Thymus (tissue), 11 donors: ENCODE measurements at regions not wholly inside any gene's neighbourhood (a gene's known extent, or its start where the extent isn't known, plus 50 kb on each side); places are given as distances from the start of the nearest gene placed in this dataset.

Experiments used
- DNase-seq, 9 donors: peaks; one replicate each; pipeline ENCODE4 v3.0.0-alpha.2; 2013; ENCODE audit warnings: low spot score in 9 of 9, low read depth in 6 of 9, missing footprints in 1 of 9
- H3K27ac ChIP-seq, 2 donors: one replicate each; pipeline ENCODE4 v1.5.1; 2013; ENCODE audit warnings: control low read depth in 1 of 2, low read depth in 1 of 2, low read length in 1 of 2, mild to moderate bottlenecking in 1 of 2, moderate library complexity in 1 of 2
- H3K27me3 ChIP-seq, 2 donors: one replicate each; pipeline ENCODE4 v1.5.1; 2013; ENCODE audit warnings: low read length in 1 of 2; ENCODE audit not compliant: control insufficient read depth in 2 of 2, insufficient read depth in 1 of 2
- H3K36me3 ChIP-seq, 2 donors: one replicate each; pipeline ENCODE4 v1.5.1; 2013; ENCODE audit warnings: low read length in 1 of 2, mild to moderate bottlenecking in 1 of 2, moderate library complexity in 1 of 2; ENCODE audit not compliant: control insufficient read depth in 2 of 2, insufficient read depth in 2 of 2
- H3K4me1 ChIP-seq, 2 donors: one replicate each; pipeline ENCODE4 v1.5.1; 2013; ENCODE audit warnings: low read length in 2 of 2; ENCODE audit not compliant: control insufficient read depth in 2 of 2, insufficient read depth in 2 of 2
- H3K4me3 ChIP-seq, 2 donors: one replicate each; pipeline ENCODE4 v1.5.1; 2013; ENCODE audit warnings: low read length in 2 of 2, control low read depth in 1 of 2, mild to moderate bottlenecking in 1 of 2
- H3K9me3 ChIP-seq, 2 donors: one replicate each; pipeline ENCODE4 v1.5.1; 2013; ENCODE audit warnings: low read length in 1 of 2, mild to moderate bottlenecking in 1 of 2; ENCODE audit not compliant: control insufficient read depth in 2 of 2, insufficient read depth in 1 of 2
- WGBS: extraction: QIAGEN DNeasy Blood & Tissue Kit; methylation state at CpG from one replicate; pipeline ENCODE4 v1.1.7; 2013; 5-methylcytosine and 5-hydroxymethylcytosine counted together
- donor health status: healthy.

DNA sequence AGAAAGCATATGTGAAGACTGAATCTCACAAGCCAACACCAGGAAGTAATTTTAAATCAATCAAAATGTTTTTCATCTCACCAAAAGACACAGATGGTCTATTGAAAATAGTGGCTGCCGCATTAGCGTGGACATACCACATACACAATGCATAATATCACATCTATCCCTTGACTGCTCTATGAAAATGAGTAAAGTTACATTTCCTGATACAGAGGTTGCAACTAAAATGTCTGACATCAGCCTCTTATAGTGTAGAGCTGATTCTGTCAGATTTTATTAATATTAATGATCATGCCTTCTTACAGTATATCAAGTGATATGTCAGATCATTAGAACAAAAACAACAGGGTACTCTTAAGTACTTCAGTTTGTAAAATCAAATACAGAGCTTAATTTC is 339.8 kb upstream of the EPHA7 start:
- no peak for DNase-seq
- no peaks in the 10 kb centered on the region for H3K4me1 ChIP-seq
- no peaks in the 10 kb centered on the region for H3K9me3 ChIP-seq
- H3K36me3 ChIP-seq, result no peaks in the 10 kb centered on the region
- H3K27ac ChIP-seq, result no peak overlapping the region
- 95% methylated on average over 2 of the region's 2 CpGs for WGBS
- no peak overlapping the region for H3K4me3 ChIP-seq
- H3K27me3 ChIP-seq, result no peaks in the 10 kb centered on the region

DNA sequence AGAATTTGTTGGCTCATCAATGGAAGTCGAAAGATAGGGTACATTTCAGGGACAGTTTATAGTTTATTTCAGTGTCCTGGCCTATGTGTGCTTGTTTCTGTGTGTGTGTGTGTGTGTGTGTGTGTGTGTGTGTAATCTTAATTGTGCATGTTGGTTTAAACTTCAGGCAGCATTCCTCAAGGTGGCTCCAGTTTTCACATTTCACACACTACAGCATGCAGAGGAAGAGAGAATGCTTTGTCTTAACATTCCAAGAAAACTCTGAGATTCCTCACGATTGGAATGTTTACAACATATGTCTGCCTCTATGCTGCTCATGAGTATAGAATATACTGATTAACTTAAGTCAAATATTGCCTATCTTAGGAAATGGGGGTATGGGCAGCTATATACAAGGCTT is 332.6 kb upstream of the EPHA7 start:
- Histone ChIP-seq H3K27me3 (no peaks in the 10 kb centered on the region), H3K9me3 (no peaks in the 10 kb centered on the region), H3K4me3 (no peak overlapping the region), H3K27ac (no peak overlapping the region), H3K4me1 (no peaks in the 10 kb centered on the region), H3K36me3 (no peaks in the 10 kb centered on the region)
- DNase-seq, result no peak
- WGBS, result 81% methylated on average over 2 of the region's 2 CpGs

DNA sequence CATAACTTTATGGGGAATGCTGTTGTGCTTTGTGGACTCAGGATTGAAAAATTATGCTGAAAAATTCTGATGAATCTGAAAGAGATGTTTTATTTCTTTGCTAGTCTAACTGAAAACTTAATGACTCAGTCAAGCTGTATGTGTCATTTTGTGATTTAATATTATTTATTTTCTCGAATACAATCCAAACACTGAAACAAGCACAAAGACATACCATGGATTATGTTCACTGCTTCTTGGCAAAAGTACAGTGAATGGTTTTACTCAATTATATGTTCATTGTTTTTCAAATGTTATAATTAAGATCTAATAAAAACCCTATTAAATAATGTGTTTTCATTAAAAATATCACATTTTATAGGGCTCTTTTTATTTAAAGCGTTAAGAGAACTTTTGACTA is 330.6 kb upstream of the EPHA7 start:
- Histone ChIP-seq H3K36me3 (no peaks in the 10 kb centered on the region), H3K27me3 (no peaks in the 10 kb centered on the region), H3K4me3 (no peak overlapping the region), H3K9me3 (no peaks in the 10 kb centered on the region), H3K4me1 (no peaks in the 10 kb centered on the region), H3K27ac (no peak overlapping the region)
- 94% methylated on average over 2 of the region's 2 CpGs for WGBS
- DNase-seq, result no peak

DNA sequence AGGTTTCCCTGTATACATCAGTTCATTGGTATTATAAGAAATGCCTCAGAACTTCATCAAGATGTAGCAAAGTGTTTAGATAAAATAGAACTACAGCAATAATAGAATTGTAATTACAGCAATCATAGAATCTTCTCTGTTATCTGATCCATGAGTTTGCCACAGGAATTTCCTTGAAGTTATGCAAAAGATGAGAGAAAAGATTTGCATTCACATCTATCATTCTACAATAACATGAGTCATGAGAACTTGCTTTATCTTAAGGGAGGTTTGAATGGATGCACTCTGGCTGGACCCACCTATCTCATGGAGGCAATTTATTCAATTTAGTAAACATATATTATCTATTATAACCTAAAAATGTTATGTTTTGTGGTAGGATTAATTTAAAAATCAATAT is 329.8 kb upstream of the EPHA7 start:
- no peaks in the 10 kb centered on the region for H3K27me3 ChIP-seq
- no peaks in the 10 kb centered on the region for H3K9me3 ChIP-seq
- H3K4me3 ChIP-seq, result no peak overlapping the region
- no peak overlapping the region for H3K27ac ChIP-seq
- H3K4me1 ChIP-seq, result no peaks in the 10 kb centered on the region
- no peak for DNase-seq
- H3K36me3 ChIP-seq, result no peaks in the 10 kb centered on the region

DNA sequence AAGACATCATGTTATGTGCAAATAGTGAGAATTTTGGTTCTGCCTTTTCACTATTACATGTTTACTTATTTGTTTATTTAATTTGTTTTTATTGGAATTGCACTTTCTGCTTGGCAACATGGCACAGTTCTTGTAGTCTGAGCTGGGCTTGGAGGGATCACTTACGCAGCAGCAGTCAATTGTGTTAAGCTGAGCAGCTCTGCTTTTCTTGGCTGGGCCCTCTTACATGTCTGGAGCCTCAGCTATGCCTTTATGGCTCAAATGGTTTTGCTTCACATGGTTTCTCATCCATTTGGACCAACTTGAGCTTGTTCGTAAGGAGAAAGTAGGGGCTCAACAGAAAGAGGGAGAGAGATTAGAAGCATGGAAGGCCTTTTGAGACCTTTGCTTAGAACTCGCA is 327.5 kb upstream of the EPHA7 start:
- no peak for DNase-seq
- no peak overlapping the region for H3K4me3 ChIP-seq

DNA sequence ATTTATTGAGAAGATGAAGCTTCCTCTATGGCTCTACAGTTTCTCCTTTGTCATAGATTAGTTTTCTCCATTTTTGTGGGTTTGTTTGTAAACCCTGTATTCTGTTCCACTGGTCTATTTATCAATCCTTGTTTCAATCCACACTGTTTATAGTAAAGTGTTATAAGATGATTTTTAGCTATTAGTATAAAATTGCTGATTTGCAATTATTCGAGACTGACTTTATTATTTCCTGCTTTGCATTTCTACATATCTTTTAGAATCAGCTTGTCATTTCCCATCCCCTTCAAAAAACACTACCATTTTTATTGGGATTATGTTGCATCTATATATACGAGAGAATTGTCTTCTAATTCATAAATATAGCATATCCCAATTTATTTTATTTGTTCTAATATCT is 325.9 kb upstream of the EPHA7 start:
- Histone ChIP-seq H3K4me1 (no peaks in the 10 kb centered on the region), H3K27me3 (no peaks in the 10 kb centered on the region), H3K36me3 (no peaks in the 10 kb centered on the region), H3K9me3 (no peaks in the 10 kb centered on the region), H3K27ac (no peak overlapping the region), H3K4me3 (no peak overlapping the region)
- DNase-seq, result no peak
- WGBS, result 89% methylated on average over 2 of the region's 2 CpGs

More for the DNA sequence above, 327.5 kb upstream of the EPHA7 start:
- Histone ChIP-seq H3K4me1 (no peaks in the 10 kb centered on the region), H3K9me3 (no peaks in the 10 kb centered on the region), H3K27me3 (no peaks in the 10 kb centered on the region), H3K27ac (no peak overlapping the region), H3K36me3 (no peaks in the 10 kb centered on the region)
- WGBS, result 94% methylated on average over 3 of the region's 3 CpGs

DNA sequence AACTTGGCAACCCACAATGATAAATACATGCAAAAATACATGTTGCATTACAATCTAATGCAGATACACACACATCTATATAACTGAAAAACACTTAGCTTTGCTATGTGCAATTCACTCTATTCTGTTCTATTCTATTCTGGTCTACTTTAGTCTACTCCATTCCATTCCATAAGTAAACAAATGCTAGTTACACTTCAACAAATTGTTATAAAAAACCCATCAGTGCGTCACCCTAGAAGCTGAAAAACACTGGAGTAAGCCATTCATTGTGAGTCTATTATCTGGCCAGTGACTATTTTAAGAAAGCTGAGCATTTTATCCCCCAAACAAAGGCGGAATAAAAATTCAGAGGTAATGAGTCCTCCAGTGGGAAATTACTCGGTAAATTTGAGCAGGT is 315.7 kb upstream of the EPHA7 start:
- no peak overlapping the region for H3K27ac ChIP-seq
- WGBS, result 92% methylated on average over 3 of the region's 3 CpGs
- no peaks in the 10 kb centered on the region for H3K9me3 ChIP-seq
- H3K4me3 ChIP-seq, result no peak overlapping the region
- no peaks in the 10 kb centered on the region for H3K36me3 ChIP-seq
- no peaks in the 10 kb centered on the region for H3K27me3 ChIP-seq
- DNase-seq, result no peak
- no peaks in the 10 kb centered on the region for H3K4me1 ChIP-seq

DNA sequence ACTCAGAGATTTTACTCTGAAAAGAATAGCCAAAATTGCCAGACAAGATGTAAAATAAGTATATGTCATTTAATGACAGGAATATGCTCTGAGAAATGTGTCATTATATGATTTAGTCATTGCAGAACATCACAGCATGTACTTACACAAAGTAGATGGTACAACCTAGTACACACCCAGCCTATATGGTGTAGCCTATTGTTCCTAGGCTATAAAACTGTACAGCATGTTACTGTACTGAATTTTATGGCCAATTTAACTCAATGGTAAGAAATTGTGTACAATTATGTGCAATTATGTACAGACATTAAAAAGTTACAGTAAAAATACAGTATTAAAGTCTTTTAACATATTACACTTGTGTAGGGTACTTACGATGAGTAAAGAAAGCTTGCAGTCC is 311.9 kb upstream of the EPHA7 start:
- H3K4me3 ChIP-seq, result no peak overlapping the region
- DNase-seq, result no peak

DNA sequence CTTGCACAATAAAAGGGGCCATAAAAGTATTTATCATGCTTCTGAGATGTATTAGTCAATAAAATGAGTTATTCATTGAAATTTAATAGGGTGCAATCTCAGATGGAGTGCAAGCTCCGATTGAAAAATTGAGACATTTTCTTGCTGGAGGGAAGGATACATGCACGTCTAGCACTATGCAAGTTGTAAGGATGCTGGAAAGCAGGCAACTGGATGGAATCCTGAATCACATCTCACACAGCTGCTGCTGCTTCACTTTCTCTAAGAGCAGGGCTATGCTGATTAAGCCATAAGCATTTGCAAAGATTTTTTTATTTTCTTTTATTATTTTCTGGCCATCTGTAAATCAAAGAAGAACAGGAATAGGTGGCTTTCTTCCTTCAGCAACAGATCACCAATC is 308.8 kb upstream of the EPHA7 start:
- Histone ChIP-seq H3K36me3 (no peaks in the 10 kb centered on the region), H3K9me3 (no peaks in the 10 kb centered on the region), H3K27me3 (no peaks in the 10 kb centered on the region), H3K4me3 (no peak overlapping the region), H3K4me1 (no peaks in the 10 kb centered on the region), H3K27ac (no peak overlapping the region)
- 70% methylated on average over 2 of the region's 2 CpGs for WGBS
- DNase-seq, result no peak

More for the DNA sequence above, 311.9 kb upstream of the EPHA7 start:
- Histone ChIP-seq H3K27me3 (no peaks in the 10 kb centered on the region), H3K4me1 (no peaks in the 10 kb centered on the region), H3K36me3 (no peaks in the 10 kb centered on the region), H3K27ac (no peak overlapping the region), H3K9me3 (no peaks in the 10 kb centered on the region)
- 97% methylated on average over 1 of the region's 1 CpG for WGBS

DNA sequence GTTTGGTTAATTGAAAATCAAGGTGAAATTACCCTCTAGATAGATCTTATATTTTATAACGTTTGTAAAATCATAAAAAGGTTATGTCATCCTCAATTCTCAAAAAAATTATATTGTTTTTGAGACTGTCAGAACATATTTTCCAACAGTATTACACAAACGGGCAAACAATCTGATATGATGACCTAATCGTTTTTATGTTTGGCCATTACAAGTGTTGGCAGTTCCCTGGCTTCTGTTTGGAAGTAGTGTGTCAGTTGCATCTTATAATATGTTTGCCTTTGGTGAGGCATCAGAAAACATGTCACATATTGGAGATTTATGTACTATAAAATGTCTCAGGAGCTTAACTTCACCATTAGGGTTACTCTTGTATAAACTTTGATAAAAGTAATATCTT is 308.1 kb upstream of the EPHA7 start:
- Histone ChIP-seq H3K4me1 (no peaks in the 10 kb centered on the region), H3K27ac (no peak overlapping the region), H3K9me3 (no peaks in the 10 kb centered on the region), H3K4me3 (no peak overlapping the region), H3K27me3 (no peaks in the 10 kb centered on the region), H3K36me3 (no peaks in the 10 kb centered on the region)
- DNase-seq, result no peak
- 83% methylated on average over 3 of the region's 3 CpGs for WGBS
